Fibroblast of pulmonary artery (primary cell): ENCODE measurements at regions not wholly inside any gene's neighbourhood (a gene's known extent, or its start where the extent isn't known, plus 50 kb on each side); places are given as distances from the start of the nearest gene placed in this dataset.

Experiments used
- DNase-seq: peaks from one replicate; pipeline ENCODE4 v3.0.0-alpha.2; 2010; ENCODE audit warnings: low read depth
- H3K4me3 ChIP-seq: replicated peaks from 2 replicates; pipeline ENCODE4 v1.5.1; 2011; ENCODE audit warnings: low read depth, mild to moderate bottlenecking, control low read depth, low read length, moderate library complexity
- CTCF ChIP-seq: IDR thresholded peaks from 2 replicates; pipeline ENCODE4 v1.5.1; 2011; ENCODE audit warnings: mild to moderate bottlenecking, control low read depth, low read length, inconsistent platforms; ENCODE audit errors: missing control alignments

- TF ChIP-seq CTCF, result no peak
- no peak for DNase-seq
- no peak overlapping the region for H3K4me3 ChIP-seq
Observed at GRCh38 chr1:190579552-190580193, 102.0 kb upstream of the BRINP3 start.

GRCh38 chr1:190583862-190584261 lies 106.2 kb upstream of the BRINP3 start:
- TF ChIP-seq CTCF, result no peak
- DNase-seq, result no peak

GRCh38 chr1:190588424-190588823 lies 110.8 kb upstream of the BRINP3 start:
- no peak for TF ChIP-seq CTCF

More at GRCh38 chr1:190583862-190584261, 106.2 kb upstream of the BRINP3 start:
- H3K4me3 ChIP-seq, result no peak overlapping the region

GRCh38 chr1:190595438-190595837 lies 117.8 kb upstream of the BRINP3 start:
- DNase-seq, result no peak
- no peak for TF ChIP-seq CTCF
- H3K4me3 ChIP-seq, result no peak overlapping the region

More at GRCh38 chr1:190588424-190588823, 110.8 kb upstream of the BRINP3 start:
- no peak overlapping the region for H3K4me3 ChIP-seq
- no peak for DNase-seq

GRCh38 chr1:190597294-190597693 lies 119.6 kb upstream of the BRINP3 start:
- no peak for DNase-seq
- H3K4me3 ChIP-seq, result no peak overlapping the region
- TF ChIP-seq CTCF, result no peak

- no peak overlapping the region for H3K4me3 ChIP-seq
- TF ChIP-seq CTCF, result no peak
- no peak for DNase-seq
Observed at GRCh38 chr1:190599670-190600069, 122.0 kb upstream of the BRINP3 start.

- H3K4me3 ChIP-seq, result no peak overlapping the region
- no peak for DNase-seq
- TF ChIP-seq CTCF, result no peak
Observed at GRCh38 chr1:190602325-190602724, 124.7 kb upstream of the BRINP3 start.
